ENCODE measurements at regions not wholly inside any gene's neighbourhood (a gene's known extent, or its start where the extent isn't known, plus 50 kb on each side); places are given as distances from the start of the nearest gene placed in this dataset.

DNA sequence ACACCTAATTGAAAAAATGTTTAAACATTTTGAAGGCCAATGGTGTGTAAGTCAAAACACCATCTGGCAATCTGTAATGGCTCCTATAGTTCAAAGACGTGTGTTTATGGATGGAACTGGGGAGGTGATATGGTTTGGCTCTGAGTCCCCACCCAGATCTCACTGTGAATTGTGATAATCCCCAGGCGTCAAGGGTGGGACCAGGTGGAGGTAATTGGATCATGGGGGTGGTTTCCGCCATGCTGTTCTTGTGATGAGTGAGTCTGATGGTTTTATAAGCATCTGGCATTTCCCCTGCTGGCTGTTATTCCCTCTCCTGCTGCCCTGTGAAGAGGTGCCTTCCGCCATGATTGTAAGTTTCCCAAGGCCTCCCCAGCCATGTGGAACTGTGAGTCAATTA is 52.2 kb downstream of the ADRA2C start:
- DNase-seq, result no peak

GRCh38 chr4:3819210-3819919 is 53.2 kb downstream of the ADRA2C start:
- DNase-seq, result no peak

- DNase-seq, result no peak
These were observed 54.0 kb downstream of the ADRA2C start for GRCh38 chr4:3820016-3820805.

GRCh38 chr4:3820806-3821579 is 54.8 kb downstream of the ADRA2C start:
- no peak for DNase-seq

DNA sequence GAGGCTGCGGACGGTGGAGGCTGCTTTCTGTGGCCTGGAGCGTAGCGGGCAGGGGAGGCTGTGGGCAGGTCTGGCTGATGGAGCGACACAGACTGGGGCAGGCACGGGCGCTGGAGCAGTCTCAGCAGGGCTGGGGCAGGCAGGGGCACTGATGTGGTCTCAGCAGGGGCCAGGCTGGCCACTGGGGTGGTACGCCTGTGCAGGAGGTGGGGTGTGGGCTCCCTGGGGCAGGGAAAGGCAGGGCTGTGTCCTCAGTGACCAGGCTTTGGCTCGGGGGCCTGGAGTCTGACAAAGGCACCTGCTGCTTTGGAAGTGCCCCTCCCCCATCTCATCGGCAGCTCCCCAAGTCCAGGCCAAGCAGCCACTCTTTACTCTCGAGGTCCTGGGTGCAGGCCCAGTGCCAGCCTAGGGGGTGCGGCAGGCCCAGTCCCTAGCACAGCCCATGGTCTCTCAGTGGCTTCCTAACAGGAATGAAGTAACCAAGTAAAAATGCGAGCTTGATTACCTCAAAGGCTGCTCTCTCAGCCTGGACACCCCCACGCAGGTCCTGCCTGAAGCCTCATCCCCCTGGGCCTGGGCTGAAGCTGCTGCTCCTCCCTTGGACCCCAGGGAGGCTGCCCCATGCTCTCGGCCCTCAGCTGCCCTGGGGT is 55.5 kb downstream of the ADRA2C start:
- no peak for DNase-seq

DNA sequence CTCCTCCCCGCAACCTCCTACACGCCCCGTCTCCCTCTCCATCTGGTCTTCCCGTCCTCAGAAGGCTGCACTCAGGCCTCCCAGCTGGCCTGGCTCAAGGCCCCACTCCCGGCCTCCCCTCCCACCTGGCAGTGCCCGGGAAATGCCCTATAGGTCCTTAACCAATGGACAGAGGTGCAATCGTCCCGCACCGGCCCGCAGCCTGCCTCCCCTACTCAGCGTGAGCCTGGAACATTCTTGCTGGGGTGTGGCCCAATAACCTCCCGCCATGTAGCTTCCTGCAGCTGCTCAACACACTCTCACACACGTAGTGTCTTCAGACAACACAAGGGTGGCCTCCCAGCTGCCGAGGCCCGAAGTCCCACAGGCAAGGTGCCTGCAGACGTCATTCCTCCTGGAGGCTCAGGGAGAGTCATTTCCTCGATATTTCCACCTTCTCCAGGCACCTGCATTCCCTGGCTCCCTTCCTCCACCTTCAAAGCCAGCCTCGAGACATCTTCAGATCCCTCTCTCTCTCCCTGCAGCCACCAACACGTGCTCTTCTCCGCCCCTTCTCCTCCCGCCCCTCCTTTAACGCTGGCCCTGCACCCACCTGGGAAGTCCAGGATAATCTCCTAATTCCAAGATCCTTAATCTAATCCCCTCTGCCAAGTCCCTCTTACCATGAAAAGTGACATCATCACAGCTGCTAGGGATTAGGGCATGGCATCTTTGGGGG is 56.2 kb downstream of the ADRA2C start:
- no peak for DNase-seq

- DNase-seq, result no peak
These were observed 57.5 kb downstream of the ADRA2C start for GRCh38 chr4:3823496-3824341.

GRCh38 chr4:3824521-3825270 is 58.5 kb downstream of the ADRA2C start:
- DNase-seq, result no peak

- DNase-seq, result no peak
These were observed 59.3 kb downstream of the ADRA2C start for GRCh38 chr4:3825530-3825929.

DNA sequence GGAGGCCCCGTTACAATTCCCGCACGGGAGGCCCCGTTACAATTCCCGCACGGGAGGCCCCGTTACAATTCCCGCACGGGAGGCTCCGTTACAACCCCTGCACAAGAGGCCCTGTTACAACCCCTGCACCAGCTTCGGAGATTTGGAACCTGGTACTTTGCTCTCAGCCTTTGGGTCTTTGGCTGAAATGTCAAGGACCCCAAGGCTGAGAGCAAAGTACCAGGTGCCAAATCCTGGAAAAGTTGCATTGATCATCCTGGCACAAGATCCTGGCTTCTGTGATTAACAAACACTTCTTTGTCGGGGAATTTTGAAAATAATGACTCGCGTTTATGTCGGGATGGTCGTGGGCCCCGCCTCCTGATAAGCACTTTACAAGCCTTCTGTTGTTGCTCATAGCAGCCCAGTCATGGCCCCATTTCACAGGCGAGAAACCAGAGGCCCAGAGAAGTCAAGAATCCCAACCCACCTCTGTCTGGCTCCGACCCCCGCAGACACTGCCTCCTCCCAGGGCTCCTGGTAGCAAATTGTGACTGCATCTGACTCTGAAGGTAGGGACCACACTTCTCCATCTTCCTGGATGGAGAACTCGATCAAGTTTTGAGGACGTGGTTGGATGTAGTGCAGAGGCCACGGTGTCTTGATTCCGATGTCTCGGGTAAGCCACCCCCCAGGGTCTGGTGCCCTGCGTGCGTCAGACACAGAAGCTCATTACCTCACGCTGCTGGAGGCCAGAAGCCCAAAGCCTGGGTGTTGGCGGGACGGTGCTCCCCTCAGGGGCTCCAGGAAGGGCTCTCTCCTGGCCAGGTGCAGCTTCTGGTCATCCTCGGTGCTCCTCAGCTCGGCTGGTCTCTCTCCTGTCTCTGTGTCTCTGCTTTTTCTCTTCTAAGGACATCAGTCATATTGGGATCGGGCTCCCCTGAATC is 60.3 kb downstream of the ADRA2C start:
- no peak for DNase-seq

DNA sequence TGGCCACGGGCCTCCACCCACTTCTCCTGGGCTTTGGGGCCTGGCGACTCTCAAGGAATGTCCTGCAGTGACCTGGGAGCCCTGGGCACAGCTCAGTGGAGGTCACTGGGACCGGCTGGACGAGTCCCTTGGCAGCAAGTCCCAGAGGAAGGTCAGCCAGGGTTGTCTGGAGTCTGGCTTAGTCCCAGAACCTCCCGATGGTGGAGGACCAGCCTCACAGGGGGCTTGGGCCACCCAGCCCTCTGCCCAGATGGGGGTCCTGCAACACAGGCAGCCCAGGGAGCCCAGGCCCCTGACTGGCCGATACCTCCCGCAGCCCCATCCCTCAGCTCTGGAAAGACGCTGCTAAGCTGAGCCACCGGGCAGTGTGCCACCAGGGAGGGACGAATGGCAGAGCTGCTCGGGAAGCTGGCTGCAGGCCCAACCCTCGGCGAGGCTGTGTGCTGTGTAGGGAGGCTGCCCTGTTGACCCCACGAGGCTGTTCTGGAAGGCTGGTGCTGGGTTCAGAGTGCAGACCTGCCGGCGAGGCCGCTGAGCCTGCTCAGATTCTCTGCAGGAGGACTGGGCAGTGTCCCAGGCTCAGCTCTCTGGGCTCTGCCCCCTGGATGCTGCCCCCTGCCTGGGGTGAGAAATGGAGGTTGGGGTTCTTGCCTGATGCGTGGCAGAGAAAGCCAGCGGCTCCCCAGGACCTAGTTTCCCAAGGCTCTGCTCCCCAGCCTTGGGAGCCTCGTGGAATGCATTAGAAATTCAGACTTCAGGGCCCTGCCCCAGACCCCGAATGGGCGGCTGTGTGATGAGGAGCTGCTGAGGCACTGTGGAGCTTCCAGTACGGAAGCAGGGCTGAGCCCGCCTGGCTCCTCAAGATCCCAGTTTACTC is 61.7 kb downstream of the ADRA2C start:
- DNase-seq, result no peak

- DNase-seq, result no peak
These were observed 62.4 kb downstream of the ADRA2C start for GRCh38 chr4:3828546-3828945.

DNA sequence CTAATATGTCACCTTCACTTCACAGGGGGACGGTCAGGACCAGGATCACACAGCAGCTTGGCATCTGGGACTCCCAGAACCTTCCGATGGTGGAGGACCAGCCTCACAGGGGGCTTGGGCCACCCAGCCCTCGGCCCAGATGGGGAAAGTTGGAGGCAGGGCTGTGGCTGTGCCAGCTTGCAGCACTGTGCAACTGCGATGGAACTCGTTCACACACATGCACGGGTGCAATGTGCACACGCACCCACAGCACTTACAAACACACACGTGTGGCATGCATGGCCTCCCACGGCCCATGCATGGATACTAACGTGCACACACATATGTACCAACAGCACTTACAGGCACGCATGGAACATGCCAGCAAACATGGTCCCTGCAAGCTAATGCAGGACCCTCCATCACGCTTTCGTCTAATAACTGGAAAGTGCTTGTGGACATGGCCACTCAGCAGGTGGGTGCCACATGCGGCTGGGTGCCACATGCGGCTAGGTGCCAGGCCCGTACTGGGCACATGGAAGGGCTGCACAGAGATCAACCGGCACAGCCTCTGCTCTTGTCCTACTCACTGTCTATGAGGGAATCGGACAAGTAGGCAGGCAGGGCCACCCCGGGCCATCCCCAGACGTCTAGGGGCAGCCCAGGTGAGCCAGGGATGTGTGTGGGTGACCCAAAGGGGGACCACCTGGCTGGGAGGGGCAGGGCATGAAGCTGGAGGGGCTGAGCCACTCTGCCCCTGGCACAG is 63.2 kb downstream of the ADRA2C start:
- no peak for DNase-seq

DNA sequence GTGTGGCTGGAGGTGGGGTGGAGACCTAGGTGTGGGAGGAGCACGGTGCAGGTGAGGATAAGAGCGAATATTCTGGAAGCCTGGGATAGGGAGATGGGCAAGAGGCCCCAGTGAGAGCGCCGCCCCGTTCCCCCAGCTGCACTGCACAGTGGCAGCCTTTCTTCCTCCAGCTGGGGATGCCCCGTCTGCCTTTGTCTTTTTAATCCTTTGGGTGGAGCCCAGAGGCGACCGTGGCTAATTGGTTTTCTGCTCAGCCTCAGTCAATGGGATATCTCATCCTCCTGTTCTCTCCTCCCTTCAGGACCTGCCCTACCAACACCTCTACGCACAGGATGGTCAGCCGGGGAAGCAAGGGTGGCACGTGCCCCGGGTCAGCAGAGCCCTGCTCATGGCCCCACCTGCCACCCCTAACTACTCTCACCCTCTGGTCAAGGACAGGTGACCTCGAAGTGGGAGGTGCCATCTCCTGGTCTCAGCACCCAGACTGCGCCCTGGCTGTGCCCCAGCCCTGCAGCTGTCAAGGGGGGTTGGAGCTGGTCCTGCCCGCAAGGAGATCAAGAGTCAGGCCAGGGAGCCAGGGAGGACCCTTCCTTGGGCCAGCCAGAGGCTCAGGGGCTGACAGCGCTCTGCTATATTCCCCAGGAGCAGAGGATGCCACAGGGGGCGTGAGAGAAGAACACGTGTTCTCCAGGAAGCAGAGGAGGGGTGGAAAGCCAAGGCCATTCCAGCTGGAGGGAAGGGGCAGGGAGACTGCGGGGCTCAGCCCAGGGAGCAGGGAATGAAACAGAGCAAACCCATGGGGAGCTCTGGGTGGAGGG is 64.0 kb downstream of the ADRA2C start:
- DNase-seq, result no peak

- no peak for DNase-seq
These were observed 64.8 kb downstream of the ADRA2C start for GRCh38 chr4:3830774-3831528.

DNA sequence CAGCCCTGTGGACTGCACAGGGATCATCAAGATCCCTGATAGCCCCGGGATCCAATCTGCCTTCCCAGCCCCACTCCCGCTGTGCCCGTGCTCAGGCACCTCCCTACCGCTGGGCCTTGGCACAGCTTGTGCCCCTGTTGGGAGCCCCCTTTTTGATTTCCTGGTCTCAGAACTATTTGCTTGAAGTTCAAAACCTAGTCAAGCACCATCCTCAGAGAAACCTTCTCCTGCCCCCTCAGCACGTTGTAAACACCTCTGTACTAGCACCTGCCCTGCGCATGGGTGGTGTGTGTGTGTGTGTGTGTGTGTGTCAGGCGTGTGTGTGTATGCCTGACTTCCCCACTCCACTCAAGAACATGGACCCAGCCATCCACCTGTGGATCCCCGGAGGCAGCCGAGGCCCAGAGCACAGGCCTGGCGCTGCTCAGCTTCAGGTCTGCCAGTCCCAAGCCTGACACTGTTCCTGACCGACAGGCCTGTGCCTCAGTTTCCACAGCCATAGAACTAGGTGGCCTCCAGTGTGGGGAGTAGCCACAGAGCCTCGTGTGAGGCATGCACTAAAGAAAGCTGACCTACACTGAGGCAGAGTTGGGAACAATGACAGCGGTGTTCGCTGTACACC is 65.5 kb downstream of the ADRA2C start:
- no peak for DNase-seq

Measured in GF-D8 (cell line).